NCI-H2227 (cell line): ENCODE measurements at regions not wholly inside any gene's neighbourhood (a gene's known extent, or its start where the extent isn't known, plus 50 kb on each side); places are given as distances from the start of the nearest gene placed in this dataset.
A peak's percentile ranks its signal among the peaks of the same experiment; 100 is the strongest.
"Not testable (repeated sequence)": the region's sequence is repeated elsewhere in the genome, so short reads cannot be mapped to it uniquely, and the experiment has no call there.

Source experiments
- DNase-seq: peaks from one replicate; lab custom pipeline; 2025; ENCODE audit not compliant: unreplicated experiment; lab: John Stamatoyannopoulos, UW

GRCh38 chr10:38356527-38356926 is 262.4 kb downstream of the ZNF37A start:
- peak; percentile 1 for DNase-seq

- DNase-seq = not testable (repeated sequence)
Observed at GRCh38 chr10:38362514-38362913, 268.4 kb downstream of the ZNF37A start.

- DNase-seq = not testable (repeated sequence)
Observed at GRCh38 chr10:38364073-38364472, 269.9 kb downstream of the ZNF37A start.

GRCh38 chr10:38365917-38366316 is 271.8 kb downstream of the ZNF37A start:
- DNase-seq = peak; percentile 19

- not testable (repeated sequence) for DNase-seq
Observed at GRCh38 chr10:38383800-38384199, 289.7 kb downstream of the ZNF37A start.

GRCh38 chr10:38386869-38387268 is 292.7 kb downstream of the ZNF37A start:
- DNase-seq = not testable (repeated sequence)

GRCh38 chr10:38390725-38391124 is 296.6 kb downstream of the ZNF37A start:
- peak; percentile 36 for DNase-seq

GRCh38 chr10:38395465-38395864 is 301.3 kb downstream of the ZNF37A start:
- not testable (repeated sequence) for DNase-seq

GRCh38 chr10:38396178-38396954 is 302.2 kb downstream of the ZNF37A start:
- DNase-seq = not testable (repeated sequence)

GRCh38 chr10:38401565-38401964 is 307.4 kb downstream of the ZNF37A start:
- not testable (repeated sequence) for DNase-seq

GRCh38 chr10:38402442-38403346 is 308.6 kb downstream of the ZNF37A start:
- peak; percentile 92 for DNase-seq

GRCh38 chr10:38403347-38404117 is 309.4 kb downstream of the ZNF37A start:
- DNase-seq = not testable (repeated sequence)

GRCh38 chr10:38423634-38424033 is 329.5 kb downstream of the ZNF37A start:
- not testable (repeated sequence) for DNase-seq

GRCh38 chr10:38430242-38430641 is 336.1 kb downstream of the ZNF37A start:
- not testable (repeated sequence) for DNase-seq

GRCh38 chr10:38437359-38437758 is 343.2 kb downstream of the ZNF37A start:
- not testable (repeated sequence) for DNase-seq

GRCh38 chr10:38448614-38449355 is 354.6 kb downstream of the ZNF37A start:
- not testable (repeated sequence) for DNase-seq

- not testable (repeated sequence) for DNase-seq
Observed at GRCh38 chr10:38449618-38450017, 355.5 kb downstream of the ZNF37A start.

GRCh38 chr10:38450372-38451057 is 356.4 kb downstream of the ZNF37A start:
- not testable (repeated sequence) for DNase-seq

GRCh38 chr10:38451306-38451967 is 357.3 kb downstream of the ZNF37A start:
- not testable (repeated sequence) for DNase-seq
